Fibroblast of skin of left quadriceps (primary cell): ENCODE measurements at regions not wholly inside any gene's neighbourhood (a gene's known extent, or its start where the extent isn't known, plus 50 kb on each side); places are given as distances from the start of the nearest gene placed in this dataset.
A peak's percentile ranks its signal among the peaks of the same experiment; 100 is the strongest.
"Not testable (repeated sequence)": the region's sequence is repeated elsewhere in the genome, so short reads cannot be mapped to it uniquely, and the experiment has no call there.

Experiments used
- DNase-seq, 2 experiments: peaks; one replicate each; pipeline ENCODE4 v3.0.0-alpha.2; 2013; ENCODE audit warnings: low read depth in 2 of 2

DNA sequence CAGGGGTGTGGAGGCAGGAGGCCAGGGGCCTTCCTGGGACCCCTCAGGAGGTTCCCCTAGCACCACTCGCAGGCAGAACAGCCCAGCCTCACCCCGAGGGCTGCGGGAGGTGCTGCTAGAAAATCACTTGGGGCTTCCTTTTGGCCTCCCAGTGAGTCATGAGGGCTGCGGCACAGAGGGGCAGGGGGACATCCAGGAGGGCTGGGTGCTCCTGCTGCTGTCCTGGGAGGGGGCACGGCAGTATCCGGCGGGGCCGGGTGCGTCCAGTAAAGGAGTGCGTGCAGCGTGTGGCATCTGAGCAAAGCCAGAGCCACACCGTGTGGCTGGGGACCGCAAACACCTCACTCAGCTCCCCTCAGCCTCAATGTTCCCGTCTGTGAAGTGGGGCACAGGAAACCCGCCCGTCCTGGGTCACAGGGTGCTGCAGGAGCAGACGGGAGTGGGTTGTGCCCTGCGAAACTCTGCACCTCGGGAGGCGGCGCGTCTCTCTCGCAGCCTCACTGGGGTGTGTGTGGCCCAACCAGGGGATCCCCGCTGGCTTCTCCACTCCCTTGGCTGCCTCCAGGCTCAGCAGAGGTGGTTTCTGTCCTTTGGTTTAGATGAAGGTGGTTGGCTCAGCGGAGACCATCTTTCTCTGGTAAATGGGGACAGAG, 117.3 kb upstream of the ZNF469 start:
- not testable (repeated sequence) for DNase-seq

DNA sequence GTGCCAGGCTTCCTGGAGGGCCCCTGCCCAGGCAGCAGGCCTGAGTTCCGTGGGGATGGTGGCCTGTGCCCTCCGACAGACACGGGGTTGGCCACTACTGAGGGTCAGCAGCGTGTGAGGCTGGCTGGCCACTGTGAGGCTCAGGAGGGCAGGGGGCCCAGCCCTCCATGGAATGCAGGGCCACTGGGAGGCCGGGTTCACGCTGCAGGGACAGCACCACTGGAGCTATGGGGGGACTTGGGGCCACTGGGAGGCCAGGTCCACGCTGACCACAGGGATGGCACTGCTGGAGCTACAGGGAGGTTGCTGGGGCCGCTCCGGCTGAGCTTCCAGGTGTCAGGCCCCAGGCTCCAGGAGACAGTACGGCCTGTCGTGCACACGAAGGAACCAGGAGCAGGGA, 116.7 kb upstream of the ZNF469 start:
- not testable (repeated sequence) for DNase-seq

DNA sequence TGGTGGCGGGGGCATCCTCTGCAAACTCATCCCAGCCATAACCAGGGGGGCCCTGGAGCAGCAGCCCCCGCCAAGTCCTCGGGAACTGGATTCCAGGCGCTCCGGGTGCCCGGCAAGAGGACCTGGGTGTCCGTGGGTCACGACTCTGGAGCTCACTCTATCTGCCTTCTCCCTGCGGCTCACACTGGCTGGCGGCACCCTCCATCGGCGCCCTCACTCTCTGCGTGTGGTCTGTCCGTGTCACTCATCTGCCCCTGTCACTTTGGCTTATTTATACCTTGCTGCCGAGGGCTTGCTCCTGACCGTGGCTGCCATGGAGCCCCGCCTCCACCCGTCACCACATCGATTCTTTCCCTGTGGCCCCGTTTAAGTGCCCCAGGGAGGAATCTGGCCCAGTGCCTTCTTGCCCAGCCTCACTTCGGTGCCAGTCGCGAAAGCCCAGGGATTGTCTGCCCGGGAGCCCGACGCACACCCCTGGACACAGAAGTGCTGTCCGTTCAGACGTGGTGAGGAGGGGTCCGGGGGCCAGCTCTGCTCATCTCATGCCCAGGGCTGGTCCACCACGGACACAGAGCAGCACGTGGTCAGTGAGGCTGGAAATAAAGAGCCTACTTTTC, 115.7 kb upstream of the ZNF469 start:
- not testable (repeated sequence) for DNase-seq

DNA sequence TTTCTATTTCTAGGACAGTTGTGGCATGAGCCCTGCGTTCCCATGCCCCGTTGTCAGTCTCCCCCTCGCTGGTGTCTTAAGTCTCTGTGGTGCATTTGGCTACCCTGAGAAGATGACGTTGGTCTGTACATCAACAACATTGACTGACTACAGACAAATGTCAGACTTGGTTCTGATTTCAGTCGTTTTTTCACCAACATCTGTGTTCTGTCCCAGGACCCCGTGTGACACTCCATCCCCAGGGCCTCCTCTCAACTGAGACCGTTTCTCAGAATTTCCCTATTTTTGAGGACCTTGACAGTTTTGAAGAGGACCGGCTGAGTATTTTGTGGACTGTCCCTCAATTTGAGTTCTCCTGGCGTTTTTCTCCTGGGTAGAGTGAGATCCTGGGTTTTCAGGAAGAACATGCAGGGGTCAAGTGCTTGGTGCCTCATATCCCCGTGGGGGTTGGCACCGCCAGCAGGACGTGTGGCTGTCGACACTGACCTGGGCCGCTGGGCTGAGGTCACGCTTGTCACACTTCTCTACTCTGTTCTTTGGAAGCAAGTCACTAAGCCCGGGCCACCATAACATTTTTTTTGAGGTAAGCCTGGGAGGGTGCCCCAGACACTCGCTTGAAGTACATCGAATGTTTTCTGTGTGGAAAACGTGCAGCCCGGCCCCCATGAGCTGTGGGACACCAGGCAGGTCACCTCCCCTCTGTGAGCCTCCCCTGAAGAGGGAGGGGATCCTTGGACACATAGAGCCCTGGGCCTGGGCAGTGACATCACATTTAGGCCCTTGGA, 114.4 kb upstream of the ZNF469 start:
- not testable (repeated sequence) for DNase-seq

DNA sequence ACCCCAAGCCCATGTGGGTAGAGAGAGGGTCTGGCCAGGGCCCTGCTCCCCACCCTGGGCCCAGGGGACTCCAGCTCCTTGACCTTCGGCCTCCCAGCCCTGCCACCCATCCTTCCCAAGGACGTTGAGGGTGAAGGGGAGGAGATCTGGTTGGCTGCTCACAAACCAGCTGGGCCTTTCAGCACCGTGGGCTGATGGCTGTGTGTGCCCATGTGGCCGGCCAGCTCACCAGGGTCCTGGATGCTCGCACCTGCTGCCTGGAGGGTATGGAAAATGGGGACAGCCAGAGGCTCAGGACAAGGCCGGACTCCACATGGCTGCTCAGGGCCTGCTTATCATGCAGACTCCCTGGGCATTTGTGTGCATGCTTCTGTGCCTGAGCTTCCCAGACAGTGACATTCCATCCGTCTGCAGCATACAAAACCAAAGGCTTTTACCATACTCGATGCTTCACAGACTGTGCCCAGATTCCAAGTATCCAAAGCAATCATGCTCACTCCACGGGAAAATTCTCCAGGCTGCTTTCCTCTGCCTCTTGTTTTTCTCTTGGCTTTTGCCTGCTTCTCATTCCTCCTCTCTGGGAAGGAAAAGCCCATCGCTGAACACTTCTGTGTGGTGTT, 112.5 kb upstream of the ZNF469 start:
- not testable (repeated sequence) for DNase-seq

DNA sequence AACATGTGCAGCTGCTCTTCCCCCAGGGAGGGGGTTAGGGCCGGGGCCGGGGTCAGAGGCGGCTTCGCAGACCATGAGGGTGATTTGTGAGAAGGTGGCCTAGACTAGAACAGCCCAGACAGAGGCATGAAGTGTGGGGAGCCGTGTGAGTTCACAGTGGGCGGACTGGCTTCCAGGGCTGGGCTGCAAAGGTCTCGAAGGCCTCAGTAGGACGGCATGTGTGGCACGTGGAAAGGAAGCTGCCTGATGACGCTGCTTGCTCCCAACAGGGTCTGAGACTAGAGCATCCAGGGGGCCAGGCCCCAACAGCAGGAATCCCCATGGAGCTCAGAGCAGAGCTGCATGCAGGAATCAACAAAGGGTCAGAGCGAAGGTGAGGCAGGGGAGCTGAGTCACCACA, 111.5 kb upstream of the ZNF469 start:
- DNase-seq: not testable (repeated sequence)

DNA sequence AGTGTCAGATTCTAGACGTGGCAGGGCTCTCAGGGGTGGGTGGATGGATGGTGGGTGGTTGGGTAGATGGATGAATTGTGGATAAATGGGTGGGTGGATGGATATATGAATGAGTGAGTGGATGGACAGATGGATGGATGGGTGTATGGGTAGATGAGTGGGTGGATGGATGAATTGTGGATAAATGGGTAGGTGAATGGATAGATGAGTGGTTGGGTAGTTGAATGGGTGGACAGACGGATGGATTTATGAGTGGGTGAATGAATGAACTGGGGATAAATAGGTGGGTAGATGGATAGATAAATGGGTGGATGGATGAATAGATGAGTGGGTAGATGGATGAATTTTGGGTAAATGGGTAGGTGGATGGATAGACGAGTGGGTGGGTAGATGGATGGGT, 111.0 kb upstream of the ZNF469 start:
- not testable (repeated sequence) for DNase-seq

DNA sequence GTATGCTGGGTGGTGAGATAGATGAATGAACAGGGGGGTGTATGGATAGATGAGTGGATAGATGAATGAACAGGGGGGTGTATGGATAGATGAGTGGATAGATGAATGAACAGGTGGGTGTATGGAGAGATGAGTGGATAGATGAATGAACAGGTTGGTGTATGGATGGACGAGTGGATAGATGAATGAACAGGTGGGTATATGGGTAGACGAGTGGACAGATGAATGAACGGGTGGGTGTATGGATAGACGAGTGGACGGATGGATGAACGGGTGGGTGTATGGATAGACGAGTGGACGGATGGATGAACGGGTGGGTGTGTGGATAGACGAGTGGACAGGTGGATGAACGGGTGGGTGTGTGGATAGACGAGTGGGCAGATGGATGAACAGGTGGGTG, 110.3 kb upstream of the ZNF469 start:
- DNase-seq: not testable (repeated sequence)

DNA sequence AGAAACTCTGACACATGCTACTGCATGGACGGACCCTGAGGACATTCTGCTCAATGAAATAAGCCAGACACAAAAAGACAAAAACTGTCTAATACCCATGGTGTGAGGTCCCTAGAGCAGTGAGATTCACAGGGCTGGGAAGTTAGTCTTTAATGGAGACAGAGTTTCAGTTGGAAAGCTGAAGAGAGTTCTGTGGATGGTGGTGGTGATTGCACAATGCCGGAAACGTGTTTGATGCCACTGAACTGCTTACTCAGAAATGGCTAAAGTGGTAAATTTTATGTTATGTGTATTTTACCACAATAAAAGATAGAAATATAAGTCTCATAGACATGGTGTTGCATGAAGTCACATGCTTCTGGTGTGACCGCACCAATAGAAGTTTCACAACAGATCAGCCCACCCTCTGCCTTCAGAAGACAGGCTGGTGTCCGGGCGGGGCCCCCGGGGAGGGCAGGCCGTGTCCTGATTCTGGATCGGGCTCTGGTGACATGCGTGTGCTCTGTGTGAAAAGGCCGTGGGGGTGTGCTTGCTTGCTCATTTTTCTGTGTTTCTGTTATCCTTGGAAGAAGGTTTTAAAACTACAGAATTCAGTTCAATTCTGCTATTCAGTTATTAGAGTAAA, 108.5 kb upstream of the ZNF469 start:
- DNase-seq: not testable (repeated sequence)

DNA sequence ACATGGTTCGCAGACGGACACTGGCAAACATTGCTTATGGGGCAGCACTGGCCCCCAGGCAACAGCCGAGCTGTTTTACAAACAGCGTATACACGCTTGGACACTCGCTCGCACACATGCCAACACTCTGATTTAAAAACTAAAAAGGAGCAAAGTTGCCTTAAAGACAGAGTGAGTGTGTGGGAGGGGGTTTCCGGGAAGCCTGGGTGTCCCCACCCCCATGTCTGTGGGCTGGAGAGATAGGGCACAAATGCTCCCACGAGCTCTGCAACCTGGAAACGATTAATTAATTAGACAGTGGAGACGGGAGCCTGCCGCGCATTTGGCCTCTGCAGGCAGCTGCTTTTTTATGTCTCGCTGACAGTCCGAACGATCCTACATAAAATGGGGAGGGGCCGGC, 107.9 kb upstream of the ZNF469 start:
- DNase-seq: peak; percentile 28 to 32

DNA sequence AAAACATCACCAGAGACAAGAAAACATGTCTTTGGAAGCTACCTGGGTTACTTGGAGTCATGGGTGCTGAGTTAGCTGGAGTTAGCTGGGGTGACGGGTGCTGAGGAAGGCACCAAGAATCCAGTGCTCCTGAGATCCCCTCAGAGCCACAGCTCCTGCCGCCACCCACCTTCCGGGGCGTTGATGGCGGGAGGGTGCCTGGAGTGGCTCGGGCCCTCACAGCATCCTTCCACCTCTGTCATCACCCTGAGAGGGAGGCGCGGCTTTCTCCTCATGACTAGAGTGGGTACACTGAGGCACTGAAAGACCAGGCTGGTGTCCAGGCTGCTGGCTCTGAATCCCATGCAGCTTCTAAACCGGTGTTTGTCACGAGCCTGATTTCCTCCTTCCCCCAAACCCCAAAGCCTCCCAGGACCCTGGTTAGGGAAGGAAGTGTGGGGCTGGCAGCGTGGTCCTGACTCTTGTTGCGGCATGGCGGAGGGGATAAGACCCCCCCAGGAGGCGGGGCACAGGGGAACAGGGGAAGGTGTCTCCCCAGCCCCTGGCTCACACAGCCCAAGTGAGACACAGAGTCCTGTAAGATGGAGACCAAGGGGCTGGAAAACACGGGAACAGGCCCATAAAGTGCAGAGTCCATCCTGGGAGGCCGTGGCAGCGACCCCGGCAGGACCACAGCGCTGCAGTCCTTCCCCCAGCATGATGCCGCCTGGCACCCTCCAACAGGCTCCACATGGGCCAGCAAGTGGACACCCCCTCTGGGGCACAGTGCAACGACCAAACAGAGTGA, 107.2 kb upstream of the ZNF469 start:
- not testable (repeated sequence) for DNase-seq

DNA sequence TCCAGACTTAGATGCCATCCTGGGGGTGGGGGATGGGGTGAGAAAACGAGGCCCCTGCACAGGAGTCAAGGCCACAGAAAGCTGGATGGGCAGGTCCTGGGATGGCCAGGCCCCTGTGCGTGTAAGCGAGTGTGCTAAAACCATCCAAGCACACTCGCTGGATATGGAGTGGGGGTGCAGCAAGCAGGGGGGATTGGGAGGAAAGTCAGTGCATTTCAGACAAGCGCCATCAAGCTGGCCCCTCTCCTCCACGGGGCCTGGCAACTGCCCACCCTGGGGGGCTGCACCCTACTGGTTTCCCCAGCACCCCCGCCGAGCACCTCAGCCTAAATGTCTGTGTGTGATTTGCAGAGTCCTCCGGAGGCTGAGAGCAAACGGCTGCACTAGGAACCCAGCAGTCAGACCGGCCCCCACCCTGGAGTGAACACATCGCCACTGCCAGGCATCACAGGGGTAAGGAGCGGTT, 106.6 kb upstream of the ZNF469 start:
- DNase-seq: not testable (repeated sequence)

DNA sequence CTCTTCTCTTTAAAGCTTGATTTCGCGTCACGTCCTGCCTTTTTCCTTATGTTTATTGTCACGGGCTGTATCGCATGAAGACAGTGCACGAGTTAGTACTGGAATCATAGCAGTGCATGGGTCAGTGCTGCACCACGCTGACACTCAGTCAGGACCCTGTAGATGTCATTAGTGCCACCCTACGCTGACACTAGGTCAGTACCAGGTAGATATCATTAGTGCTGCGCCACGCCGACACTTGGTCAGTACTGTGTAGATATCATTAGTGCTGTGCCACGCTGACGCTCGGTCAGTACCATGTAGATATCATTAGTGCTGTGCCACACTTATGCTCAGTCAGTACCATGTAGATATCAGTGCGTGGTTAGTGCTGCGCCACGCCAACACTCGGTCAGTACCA, 106.2 kb upstream of the ZNF469 start:
- DNase-seq: no peak

DNA sequence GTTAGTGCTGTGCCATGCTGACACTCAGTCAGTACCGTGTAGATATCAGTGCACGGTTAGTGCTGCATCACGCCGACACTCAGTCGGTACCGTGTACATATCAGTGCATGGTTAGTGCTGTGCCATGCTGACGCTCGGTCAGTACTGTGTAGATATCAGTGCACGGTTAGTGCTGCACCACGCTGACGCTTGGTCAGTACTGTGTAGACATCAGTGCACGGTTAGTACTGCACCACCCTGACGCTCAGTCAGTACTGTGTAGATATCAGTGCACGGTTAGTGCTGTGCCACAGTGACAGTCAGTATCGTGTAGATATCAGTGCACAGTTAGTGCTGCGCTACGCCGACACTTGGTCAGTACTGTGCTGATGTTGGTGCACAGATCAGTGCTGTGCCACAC, 102.8 kb upstream of the ZNF469 start:
- no peak for DNase-seq

DNA sequence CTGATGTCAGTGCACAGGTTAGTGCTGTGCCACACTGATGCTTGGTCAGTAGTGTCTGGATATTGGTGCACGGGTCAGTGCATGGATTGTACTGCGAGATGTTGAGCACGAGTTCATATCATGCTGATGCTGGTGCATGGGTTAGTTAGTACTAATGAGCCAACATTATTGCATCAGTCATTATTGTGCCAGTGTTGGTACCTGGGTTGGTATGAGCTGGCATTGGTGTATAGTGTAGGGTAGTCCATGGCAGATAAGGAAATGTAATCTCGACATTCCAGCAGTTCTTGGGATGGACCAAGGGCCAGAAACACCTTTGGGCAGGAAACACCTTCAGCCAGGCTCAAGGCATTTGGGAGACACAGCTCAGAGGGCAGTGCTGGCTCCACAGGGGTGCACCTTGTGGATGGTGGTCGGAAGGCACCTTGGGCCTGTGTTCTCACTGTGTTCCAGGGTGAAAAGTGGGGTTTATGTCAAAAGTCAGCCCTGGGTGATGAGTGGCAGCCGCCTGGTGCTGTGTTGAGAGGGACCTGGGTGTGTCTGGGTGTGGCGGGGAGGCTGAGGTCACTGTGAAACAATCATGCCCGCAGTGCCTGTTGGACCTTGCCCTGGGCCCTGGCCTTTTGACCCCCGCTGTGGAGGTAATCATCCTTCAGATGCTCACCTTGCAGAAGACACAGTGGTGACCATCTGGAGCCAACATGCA, 100.7 kb upstream of the ZNF469 start:
- DNase-seq: no peak

DNA sequence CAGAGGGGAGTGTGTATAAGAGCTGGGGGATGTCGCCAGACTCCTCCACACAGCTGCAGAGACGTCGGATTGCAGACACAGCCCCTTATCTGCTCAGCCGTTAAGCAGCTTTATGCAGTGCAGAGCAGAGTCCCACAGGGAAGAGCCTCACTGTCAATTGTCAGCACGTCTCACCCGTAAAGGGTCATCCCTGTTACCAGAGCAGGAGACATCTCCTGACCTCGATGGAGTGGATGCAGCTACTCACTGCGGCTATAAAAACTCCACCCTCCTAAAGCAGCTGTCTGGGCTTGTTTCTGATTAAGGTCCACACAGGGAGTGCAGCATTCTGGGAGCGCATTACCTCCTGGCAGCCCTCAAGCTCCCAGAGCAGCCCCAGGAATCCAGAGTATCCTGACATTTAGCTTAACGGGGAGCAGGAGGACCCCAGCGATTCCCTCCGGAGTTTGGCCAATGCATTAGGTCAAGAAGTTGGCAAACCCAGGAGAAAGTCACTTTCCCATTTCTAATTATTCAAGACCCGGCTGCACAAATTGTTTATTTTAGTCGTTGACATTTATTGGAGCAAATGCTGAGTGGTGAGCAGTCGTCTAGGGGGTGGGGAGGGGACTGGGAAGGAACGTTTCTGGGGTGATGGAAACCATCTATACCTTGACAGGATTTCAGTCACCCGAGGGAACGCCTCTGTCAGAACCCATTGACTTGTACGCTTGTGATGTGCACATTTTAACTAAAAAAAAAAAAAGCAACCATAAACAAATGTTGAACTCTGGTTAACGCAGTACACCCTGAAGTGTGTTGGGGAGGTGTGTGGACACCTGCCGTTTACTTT, 100.0 kb upstream of the ZNF469 start:
- DNase-seq: no peak

DNA sequence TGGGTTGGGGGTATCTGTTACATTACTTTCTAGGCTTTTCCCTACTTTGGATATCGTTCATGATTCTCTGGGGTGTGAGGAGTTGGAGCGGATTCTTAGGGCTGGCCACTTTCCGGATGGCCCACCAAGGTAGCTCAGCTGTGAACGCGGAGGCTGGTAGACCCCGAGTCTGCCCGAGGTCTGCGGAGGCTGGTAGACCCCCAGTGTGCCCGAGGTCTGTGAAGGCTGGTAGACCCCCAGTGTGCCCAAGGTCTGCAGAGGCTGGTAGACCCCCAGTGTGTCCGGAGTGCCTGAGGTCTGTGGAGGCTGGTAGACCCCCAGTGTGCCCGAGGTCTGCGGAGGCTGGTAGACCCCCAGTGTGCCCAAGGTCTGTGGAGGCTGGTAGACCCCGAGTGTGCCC, 99.2 kb upstream of the ZNF469 start:
- no peak for DNase-seq

DNA sequence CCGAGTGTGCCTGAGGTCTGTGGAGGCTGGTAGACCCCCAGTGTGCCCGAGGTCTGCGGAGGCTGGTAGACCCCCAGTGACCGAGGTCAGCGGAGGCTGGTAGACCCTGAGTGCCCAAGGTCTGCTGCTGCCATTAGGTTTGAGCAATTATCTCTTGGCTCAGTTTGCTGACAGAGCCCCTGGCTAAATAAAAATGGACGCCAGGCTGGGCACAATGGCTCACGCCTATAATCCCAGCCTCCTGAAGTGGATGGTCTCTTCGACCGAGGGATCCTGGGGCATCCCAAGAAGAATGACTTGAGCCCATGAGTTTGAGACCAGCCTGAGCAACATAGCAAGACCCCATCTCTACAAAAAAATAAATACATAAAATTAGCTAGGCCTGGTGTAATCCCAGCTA, 98.7 kb upstream of the ZNF469 start:
- no peak for DNase-seq
